ENCODE measurements at regions not wholly inside any gene's neighbourhood (a gene's known extent, or its start where the extent isn't known, plus 50 kb on each side); places are given as distances from the start of the nearest gene placed in this dataset.

DNA sequence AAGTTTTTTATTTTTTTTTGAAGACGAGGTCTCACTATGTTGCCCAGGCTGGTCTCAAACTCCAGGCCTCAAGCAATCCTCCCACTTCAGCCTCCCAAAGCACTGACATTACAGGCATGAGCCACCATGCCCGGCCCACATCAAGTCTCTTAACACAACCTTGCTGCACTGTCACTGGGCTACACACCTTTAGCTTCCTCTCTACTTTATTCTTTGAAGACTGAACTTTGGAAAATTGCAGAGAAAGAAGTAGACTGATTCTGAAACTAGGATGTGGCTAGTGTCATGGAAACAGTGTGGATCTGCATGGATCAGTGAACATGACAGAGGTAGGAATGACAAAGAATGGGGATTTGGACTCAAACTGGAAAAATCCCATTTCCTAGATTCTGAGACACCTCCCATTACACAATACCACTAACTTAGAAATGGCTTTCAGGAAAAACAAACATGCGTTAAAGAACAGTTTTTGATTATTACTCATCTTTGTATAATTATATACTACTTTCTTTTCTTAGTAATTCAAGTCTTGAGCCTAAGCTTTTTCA is 99.6 kb upstream of the SPON1 start:
- intact Hi-C loops (cut with micrococcal nuclease) = no loop called here
- DNase-seq (no peak), ATAC-seq (no peak)

DNA sequence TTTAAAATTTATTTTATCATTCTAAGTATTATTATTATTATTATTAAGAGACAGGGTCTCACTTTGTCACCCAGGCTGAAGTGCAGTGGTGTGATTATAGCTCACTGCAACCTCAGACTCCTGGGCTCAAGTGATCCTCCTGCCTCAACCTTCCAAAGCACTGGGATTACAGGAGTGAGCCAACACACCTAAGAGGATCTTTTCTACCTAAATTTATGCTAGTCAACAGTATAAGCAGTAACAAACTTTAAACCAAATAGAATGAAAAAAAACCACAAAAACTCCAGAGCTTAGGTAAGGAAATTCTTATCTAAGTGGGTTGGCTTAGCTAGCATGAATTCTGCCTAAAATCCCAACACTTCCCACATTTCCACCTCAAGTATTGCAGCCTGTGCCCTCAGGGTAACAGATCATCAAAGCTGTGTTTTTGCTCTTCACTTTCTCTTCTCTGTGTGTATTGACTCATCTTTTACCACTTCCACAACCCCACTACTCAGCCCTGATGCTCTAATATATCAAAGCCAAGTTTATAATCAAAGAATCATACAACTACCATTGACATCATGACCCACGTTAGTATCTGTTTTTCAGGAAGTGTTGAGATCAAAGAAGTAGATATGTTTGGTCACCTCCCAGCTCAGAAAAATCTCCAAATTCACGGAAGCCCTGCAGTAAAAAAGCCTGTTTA is 93.7 kb upstream of the SPON1 start:
- intact Hi-C loops (cut with micrococcal nuclease) = no loop called here
- DNase-seq = no peak
- ATAC-seq = no peak

DNA sequence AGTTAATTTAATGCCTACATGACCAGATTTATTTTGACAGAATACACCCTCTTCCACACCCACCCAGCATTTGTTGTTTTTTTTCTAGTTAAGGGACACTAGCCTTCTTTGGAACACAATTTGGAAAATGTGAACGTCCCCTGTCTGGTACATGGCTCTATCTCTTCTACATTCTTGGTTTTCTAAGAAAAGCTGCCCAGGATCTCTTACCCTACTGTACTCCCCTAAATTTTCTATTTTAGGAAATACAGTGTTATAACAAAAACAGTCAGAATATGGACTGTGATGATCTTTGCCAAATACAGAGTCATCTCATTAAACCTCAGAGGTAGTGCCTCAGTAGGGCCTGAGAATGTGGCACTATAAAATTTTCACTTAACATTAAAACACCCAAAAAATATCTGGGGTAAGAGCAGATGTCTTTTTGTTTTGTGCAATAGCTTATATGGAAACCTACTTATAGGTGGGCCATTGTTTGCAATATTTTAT is 93.1 kb upstream of the SPON1 start:
- ATAC-seq (no peak), DNase-seq (no peak)
- intact Hi-C loops (cut with micrococcal nuclease) = no loop called here

DNA sequence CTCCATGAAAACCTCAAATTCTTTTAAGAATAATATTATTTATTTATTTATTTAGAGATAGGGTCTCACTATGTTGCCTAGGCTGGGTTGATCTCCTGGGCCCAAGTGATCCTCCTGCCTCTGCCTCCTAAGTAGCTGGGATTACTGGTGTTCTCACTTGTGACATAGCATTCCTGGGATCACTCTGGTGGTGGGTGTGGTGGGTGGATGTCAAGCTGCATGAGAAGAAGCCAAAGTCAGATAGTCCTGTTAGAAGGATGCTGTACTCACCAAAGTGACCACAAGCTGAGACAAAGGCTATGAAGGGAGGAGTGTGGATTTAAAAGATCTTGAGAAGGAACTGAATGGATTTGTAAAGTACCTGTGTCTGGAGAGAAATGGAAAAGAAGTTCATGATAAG is 87.9 kb upstream of the SPON1 start:
- intact Hi-C loops (cut with micrococcal nuclease) = no loop called here
- DNase-seq (no peak), ATAC-seq (no peak)

DNA sequence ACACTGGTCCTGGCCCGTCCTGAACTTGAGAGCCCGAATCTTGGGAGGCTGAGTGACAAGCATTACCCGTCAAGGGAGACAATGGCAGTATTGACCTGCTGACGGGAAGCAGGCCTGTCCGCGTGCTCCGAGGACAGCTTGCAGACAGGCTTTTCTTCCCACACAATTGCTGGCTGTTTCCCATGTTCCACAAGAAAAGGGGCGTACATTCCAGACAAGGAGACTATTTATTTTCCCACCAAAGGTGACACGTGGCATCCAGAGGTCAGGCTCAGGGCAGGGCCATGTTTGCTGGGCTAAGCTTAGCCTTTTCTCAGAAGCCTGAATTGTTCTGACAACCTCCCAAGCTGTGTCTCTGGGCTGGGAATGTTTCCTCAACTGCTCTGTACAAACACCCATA is 86.9 kb upstream of the SPON1 start:
- intact Hi-C loops (cut with micrococcal nuclease) = no loop called here
- DNase-seq (no peak), ATAC-seq (no peak)

DNA sequence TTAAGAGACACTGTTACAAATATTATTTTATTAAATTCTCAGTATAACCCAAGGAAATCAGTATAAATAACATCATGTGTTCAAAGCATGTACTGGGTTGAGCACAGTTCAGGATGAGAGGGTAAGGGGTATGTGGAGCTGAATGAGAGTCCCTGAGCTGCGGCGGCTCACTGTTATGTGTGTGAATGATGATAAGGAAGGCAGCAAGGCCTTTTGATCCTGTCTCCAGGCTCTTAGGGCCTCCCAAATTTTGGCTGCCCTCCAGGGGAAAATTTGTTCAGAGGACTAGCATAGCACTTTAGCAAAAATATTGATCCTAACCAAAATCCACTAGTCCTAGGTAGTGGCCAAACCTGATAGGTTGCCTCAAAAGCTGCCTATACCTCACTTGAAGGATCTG is 86.1 kb upstream of the SPON1 start:
- ATAC-seq (no peak), DNase-seq (no peak)
- intact Hi-C loops (cut with micrococcal nuclease) = no loop called here

DNA sequence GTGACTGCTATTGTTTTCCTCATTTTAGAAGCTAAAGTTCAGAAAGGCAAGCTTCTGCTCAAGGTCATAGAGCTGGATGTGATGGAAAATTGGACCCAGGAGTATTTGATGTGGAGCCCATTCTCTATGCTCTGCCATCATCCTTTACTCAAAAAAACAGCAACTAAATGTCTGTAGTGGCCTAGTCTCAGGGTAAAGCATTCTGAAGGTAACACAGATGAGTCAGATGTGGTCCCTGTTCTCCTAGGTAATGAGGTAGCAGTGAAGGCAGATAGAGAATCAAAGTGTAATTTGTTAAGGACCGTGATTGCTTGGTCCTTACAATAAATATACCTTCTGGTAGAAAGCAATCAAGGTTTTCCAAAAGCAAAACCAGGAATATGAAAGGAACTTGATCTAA is 84.4 kb upstream of the SPON1 start:
- intact Hi-C loops (cut with micrococcal nuclease) = no loop called here
- DNase-seq (no peak), ATAC-seq (no peak)

DNA sequence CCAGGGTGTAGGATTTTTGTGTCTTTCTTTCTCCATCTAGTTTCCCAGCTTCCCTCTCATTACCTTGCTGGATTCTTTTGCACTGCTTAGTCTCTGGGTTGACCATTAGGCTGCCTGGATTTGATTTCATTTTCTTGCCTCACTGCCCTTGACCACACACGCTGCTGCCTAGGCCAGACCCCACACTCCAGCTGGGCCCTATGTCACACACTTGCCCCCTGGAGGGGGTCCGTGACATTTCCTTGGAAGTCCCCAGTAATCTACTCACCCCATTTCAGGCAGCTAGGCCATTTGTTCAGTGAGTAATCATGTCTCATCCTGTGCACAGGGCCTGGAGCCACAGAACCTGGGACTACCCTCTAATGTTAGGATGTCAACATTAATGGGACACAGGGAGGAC is 81.9 kb upstream of the SPON1 start:
- intact Hi-C loops (cut with micrococcal nuclease) = no loop called here
- ATAC-seq (no peak), DNase-seq (no peak)

DNA sequence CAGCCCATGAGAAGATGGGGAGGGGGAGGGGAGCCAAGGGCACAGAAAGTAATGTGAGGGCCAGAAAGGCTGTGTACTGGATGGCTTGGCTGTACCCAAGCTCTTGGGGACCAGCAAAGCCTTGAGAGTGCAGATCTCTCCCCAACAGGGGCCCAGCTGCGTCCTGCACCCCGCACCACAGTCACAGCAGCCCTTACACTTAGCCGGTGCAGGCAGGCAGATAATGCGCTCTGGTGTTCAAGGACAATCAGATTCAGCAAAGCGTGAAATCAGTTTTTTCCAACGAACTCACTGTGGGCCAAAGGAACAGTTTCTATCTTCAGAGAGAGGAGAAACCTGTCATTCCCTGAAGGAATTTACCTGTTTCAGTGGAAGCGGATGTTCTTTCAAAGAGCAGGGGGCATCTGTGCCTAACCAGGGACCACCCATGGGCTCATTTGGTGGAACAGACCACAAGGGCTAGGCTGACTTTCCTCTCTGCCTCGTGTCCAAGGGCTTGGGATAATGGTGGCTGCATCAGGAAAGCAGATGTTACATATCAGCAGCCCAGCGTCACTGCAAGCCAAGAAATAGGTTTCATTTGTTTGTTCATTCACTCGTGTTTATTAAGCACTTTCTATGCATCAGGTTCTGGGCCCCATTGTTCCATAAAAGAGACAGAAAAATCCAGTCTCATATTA is 81.2 kb upstream of the SPON1 start:
- DNase-seq (no peak), ATAC-seq (no peak)
- intact Hi-C loops (cut with micrococcal nuclease) = no loop called here

DNA sequence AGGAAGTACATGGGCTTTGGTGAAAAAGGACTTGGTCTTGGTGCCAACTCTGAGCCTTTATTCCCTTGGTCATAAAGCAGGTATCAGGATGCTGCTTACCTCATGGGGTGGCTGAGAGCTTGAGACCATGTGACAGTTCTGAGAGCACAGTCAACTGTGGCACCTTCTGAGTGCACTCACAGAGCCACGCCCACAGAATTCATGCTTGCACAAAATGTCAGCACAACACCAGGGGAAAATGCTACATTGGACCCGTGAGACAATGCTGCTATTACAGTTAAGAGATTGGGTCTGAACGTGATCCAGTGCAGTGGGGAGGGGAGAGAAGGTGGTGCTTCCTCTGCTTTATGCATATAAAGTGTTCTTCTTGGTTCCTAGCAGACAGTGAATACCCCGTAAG is 79.5 kb upstream of the SPON1 start:
- DNase-seq = no peak
- ATAC-seq = no peak
- intact Hi-C loops (cut with micrococcal nuclease) = no loop called here

DNA sequence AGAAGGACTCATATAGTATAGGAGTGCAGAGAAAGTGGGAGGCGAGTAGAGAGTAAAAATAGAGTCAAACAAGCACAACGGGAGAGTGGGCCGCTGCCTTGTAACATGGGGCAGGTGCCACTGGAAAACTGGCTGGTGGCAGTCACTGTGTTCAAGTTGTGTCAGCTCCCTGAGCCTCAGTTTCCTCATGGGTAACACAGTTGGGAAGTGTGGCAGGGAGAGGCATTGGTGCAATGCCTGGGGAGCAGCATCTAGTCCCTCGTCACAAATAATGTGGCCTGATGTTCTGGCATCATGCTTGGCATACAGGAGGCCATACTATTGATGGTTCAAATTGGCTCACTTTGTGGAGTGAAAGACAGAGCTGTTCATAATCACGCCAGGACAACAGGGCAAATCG is 78.9 kb upstream of the SPON1 start:
- intact Hi-C loops (cut with micrococcal nuclease) = no loop called here
- ATAC-seq = no peak
- no peak for DNase-seq

DNA sequence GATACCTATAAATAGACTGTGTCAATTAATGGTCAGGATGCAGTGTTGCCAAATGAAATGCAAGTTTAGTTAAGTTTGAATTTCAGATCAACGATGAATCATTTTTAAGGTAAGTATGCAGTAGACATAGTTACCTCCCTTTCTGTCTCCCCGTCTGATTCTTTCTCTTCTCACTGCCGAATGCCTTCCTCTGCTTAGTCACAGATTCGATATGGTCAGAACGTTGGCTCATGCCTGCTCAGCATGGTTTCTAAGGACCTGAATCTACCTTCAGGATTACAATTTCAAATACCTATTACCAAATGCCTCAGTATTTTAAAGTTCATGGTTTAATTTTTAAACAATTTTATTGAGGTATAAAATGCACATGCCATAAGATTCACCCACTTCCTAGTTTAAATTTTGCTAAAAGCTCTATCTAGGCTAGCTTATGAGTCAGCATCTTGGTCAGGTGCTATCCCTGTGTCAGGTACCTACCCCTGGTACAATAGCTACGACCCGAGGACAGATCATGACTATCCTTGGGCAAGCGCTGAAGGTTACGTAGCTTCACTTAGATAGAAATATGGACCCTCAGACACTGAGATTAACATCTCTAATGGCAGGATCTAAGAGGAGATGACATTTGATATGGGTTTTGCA is 78.2 kb upstream of the SPON1 start:
- intact Hi-C loops (cut with micrococcal nuclease) = no loop called here
- DNase-seq (no peak), ATAC-seq (no peak)

DNA sequence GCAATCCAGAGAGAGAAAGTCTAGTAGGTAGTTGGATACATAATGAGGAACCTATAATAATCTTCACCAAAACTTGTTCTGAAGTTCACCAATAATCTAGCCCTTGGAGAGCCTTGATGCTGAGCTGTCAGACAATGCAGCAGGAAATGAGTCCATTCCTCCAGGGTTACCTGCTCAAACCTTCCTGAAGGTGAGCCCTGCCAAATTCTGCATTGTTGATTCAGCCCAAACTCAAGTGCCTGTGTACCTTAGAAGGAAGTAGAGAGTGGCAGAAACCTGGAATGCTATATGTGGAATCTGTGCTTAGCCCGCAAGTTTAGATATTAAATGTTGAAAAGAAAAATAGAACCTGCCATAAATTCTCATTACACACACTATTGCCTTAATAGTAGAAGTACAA is 77.4 kb upstream of the SPON1 start:
- intact Hi-C loops (cut with micrococcal nuclease) = no loop called here
- ATAC-seq (no peak), DNase-seq (no peak)

DNA sequence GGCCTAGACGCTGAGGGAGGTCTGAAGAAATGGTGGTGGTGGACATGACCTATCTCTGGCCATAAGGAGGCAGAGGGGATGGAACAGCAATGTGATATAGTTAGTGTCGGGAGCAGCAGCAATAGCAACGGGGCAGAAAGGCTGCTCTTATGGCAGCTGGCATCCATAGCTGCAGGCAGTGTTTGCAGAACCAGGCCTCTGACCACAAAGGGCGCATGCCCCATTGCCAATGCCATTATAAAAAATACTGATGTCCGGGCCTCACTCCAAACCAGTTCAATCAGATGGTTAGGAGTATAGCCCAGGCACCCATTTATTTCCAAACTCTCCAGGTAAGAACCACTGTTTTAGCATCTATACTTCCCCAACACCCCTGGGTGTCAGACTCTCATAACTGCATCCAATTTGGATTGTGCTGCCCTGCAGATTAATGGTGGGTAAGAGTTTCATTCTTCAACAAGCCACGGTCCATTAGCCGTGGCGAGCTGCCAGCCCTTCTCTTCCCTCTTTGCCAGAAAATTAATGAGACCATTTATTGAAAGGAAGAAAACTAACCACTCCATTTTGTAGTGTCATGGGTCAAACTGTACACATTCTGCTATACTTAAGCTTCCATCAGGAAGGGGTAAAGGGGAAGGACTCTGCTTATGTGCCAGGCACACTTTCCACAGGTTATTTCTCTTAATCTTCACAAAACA is 72.8 kb upstream of the SPON1 start:
- ATAC-seq = no peak
- intact Hi-C loops (cut with micrococcal nuclease) = no loop called here
- DNase-seq = no peak

DNA sequence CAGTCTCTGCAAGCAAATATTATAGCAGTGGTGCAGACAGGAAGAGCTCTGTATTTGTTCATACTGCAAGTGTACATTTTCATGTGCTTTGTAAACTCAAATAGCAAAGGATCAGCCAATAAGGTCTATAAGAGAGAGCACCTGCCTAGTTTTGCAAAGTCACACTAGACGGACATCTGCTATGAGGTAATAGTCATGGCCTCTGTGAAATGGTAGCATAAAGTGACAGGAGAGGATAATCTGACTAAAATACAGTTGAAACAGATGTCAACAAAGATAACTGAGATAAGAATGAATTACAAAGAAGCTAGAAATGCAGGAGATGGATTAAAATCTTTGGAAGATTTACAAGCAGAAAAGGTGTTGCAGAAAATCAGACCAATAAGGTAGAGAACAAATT is 70.6 kb upstream of the SPON1 start:
- intact Hi-C loops (cut with micrococcal nuclease) = no loop called here
- ATAC-seq (no peak), DNase-seq (no peak)

DNA sequence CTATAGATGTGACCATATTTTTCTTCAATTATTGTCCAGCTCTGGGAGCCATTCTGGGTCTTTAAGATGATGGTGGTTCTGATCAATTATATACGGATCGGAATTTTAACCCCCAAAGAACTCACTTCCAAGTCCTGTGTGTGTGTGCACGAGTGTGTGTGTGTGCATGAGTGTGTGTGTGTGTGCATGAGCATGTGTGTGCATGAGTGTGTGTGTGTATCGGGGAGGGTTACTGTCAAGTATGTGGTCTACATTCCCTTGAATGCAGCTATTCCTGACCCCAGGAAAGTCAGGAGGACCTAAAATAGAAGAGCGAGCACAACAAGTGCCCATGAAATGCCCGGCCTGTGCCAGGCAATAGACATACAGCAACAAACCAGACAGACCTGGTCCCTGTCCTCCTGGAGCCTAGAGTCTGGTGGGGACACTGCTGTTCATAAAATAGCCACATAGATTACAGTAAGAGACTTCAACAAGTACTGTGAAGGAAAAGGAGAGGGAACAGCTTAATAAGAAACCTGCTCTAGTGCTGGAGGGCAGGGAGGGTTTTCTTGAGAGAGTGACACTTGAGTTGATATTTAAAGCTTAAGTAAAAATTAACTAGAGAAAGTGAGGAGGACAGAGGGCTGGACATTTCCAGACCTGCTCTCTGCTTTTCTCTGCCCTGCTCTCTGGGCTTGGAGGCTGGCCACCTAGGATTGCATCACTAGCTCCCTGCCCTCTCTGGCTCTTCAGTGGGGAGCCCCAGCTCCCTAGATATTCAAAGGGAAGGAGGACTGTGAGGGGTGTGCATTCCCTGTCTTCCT is 66.1 kb upstream of the SPON1 start:
- intact Hi-C loops (cut with micrococcal nuclease) = no loop called here
- ATAC-seq (no peak), DNase-seq (no peak)

DNA sequence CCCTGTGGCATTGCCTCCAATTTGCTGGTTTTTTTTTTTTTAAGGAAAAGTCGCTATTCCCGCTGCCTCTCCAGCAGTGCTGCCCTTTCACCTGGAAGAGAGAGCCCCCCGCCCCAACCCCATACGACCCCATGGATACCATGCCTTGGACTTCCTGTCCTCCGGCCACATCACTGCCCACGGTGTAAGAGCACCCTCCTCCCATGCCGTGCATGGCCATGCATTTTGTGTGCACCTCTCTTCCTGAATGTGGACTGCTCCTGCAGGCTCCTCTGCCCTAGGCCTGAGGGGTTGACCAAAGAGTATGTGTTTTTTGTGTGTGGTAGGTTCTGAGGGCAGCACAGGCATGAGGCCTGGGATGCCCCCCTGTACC is 65.6 kb upstream of the SPON1 start:
- DNase-seq (no peak), ATAC-seq (no peak)
- intact Hi-C loops (cut with micrococcal nuclease) = no loop called here

DNA sequence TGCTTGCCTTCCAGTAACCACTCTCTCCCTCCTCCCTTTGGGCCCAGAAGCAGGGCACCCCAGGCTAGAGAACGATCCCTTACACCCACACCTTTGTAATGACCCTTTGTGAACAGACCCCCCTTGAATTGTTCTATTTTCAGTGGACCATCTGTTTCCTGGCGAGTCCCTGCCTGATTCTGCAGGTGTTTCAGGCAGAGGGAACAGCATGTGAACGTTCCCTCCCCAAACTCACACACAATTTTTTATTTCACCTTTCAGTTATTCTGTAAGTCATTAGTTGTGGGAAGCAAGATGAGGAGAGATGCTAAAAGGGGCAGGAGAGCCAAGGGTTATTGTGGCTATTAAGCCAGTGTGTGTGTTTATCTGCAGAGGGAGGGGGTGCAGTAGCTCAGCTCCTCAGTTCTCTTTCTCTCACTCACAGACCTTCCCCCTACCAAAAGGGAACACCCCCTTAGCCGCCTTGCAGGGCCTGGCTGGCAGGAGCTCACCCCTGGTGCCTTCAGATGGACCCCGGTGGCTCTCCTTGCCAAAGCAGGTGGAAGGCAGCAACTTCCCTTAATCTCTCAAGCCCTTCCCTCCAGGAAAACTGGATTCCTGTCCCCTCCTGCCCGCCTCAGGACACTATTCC is 64.8 kb upstream of the SPON1 start:
- DNase-seq = no peak
- ATAC-seq = no peak
- intact Hi-C loops (cut with micrococcal nuclease) = no loop called here

DNA sequence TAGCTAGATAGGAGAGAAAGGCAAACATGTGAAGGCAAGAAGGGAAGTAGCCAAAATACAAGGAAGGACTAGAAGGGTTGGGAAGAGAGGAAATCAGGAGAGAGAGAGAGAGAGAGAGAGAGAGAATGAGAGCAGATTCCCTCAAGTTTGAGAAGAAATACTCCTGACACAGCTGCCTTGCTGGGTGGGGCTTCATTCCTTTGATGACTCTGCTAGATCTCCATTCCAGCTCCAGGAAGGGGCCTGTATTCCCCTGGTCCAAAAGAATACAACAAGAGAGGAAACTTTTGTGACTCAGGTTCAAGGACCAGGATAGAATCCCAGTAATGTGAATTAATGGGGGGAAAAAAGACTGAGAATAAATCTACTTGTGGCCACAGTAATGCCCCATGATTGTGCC is 62.9 kb upstream of the SPON1 start:
- DNase-seq (no peak), ATAC-seq (no peak)
- intact Hi-C loops (cut with micrococcal nuclease) = no loop called here
